ENCODE measurements at regions not wholly inside any gene's neighbourhood (a gene's known extent, or its start where the extent isn't known, plus 50 kb on each side); places are given as distances from the start of the nearest gene placed in this dataset.
A peak's percentile ranks its signal among the peaks of the same experiment; 100 is the strongest.

- Mint-ChIP-seq H3K9me3 (peaks cover 5% of the 10 kb centered on the region), H3K4me1 (ENCODE audit: low read depth) (peaks cover 9% of the 10 kb centered on the region), H3K36me3 (ENCODE audit: low read depth) (no peaks in the 10 kb centered on the region), H3K27ac (no peak overlapping the region), H3K27me3 (peaks cover 3% of the 10 kb centered on the region), H3K4me3 (no peak overlapping the region)
Measured at GRCh38 chr2:8024506-8024905, 657.4 kb upstream of the ID2 start.

GRCh38 chr2:8026381-8026780 is 655.5 kb upstream of the ID2 start:
- Mint-ChIP-seq H3K4me1 (ENCODE audit: low read depth) (peaks cover 13% of the 10 kb centered on the region), H3K4me3 (no peak overlapping the region), H3K9me3 (peaks cover 5% of the 10 kb centered on the region), H3K27me3 (peaks cover 3% of the 10 kb centered on the region), H3K27ac (no peak overlapping the region), H3K36me3 (ENCODE audit: low read depth) (no peaks in the 10 kb centered on the region)

GRCh38 chr2:8027387-8027786 is 654.5 kb upstream of the ID2 start:
- Mint-ChIP-seq H3K9me3 (peaks cover 5% of the 10 kb centered on the region), H3K36me3 (ENCODE audit: low read depth) (no peaks in the 10 kb centered on the region), H3K4me1 (ENCODE audit: low read depth) (peaks cover 13% of the 10 kb centered on the region), H3K27ac (no peak overlapping the region), H3K4me3 (no peak overlapping the region), H3K27me3 (peaks cover 3% of the 10 kb centered on the region)

GRCh38 chr2:8028036-8028435 is 653.8 kb upstream of the ID2 start:
- Mint-ChIP-seq H3K4me1 (ENCODE audit: low read depth) (peaks cover 9% of the 10 kb centered on the region), H3K36me3 (ENCODE audit: low read depth) (no peaks in the 10 kb centered on the region), H3K9me3 (peaks cover 3% of the 10 kb centered on the region), H3K4me3 (no peak overlapping the region), H3K27ac (no peak overlapping the region), H3K27me3 (peaks cover 3% of the 10 kb centered on the region)

GRCh38 chr2:8028436-8028835 is 653.4 kb upstream of the ID2 start:
- peaks cover 5% of the 10 kb centered on the region for H3K4me1 Mint-ChIP-seq (ENCODE audit: low read depth)
- H3K27me3 Mint-ChIP-seq, result peaks cover 3% of the 10 kb centered on the region
- no peaks in the 10 kb centered on the region for H3K36me3 Mint-ChIP-seq (ENCODE audit: low read depth)
- no peaks in the 10 kb centered on the region for H3K9me3 Mint-ChIP-seq
- no peak overlapping the region for H3K4me3 Mint-ChIP-seq
- H3K27ac Mint-ChIP-seq, result no peak overlapping the region

GRCh38 chr2:8028981-8029380 is 652.9 kb upstream of the ID2 start:
- no peak overlapping the region for H3K27ac Mint-ChIP-seq
- peaks cover 4% of the 10 kb centered on the region for H3K4me1 Mint-ChIP-seq (ENCODE audit: low read depth)
- H3K4me3 Mint-ChIP-seq, result no peak overlapping the region
- H3K36me3 Mint-ChIP-seq (ENCODE audit: low read depth), result no peaks in the 10 kb centered on the region
- H3K9me3 Mint-ChIP-seq, result no peaks in the 10 kb centered on the region
- peaks cover 3% of the 10 kb centered on the region for H3K27me3 Mint-ChIP-seq

GRCh38 chr2:8030573-8031303 is 651.1 kb upstream of the ID2 start:
- H3K27me3 Mint-ChIP-seq, result peaks cover 3% of the 10 kb centered on the region
- no peaks in the 10 kb centered on the region for H3K9me3 Mint-ChIP-seq
- H3K27ac Mint-ChIP-seq, result no peak overlapping the region
- peaks cover 4% of the 10 kb centered on the region for H3K4me1 Mint-ChIP-seq (ENCODE audit: low read depth)
- H3K36me3 Mint-ChIP-seq (ENCODE audit: low read depth), result no peaks in the 10 kb centered on the region
- H3K4me3 Mint-ChIP-seq, result no peak overlapping the region

- Mint-ChIP-seq H3K36me3 (ENCODE audit: low read depth) (no peaks in the 10 kb centered on the region), H3K4me3 (no peak overlapping the region), H3K27ac (peak overlapping the region; percentile 14), H3K27me3 (no peaks in the 10 kb centered on the region), H3K9me3 (no peaks in the 10 kb centered on the region), H3K4me1 (ENCODE audit: low read depth) (peaks cover 4% of the 10 kb centered on the region)
Measured at GRCh38 chr2:8031370-8031769, 650.5 kb upstream of the ID2 start.

GRCh38 chr2:8033546-8034096 is 648.2 kb upstream of the ID2 start:
- no peak overlapping the region for H3K27ac Mint-ChIP-seq
- no peaks in the 10 kb centered on the region for H3K36me3 Mint-ChIP-seq (ENCODE audit: low read depth)
- peaks cover 4% of the 10 kb centered on the region for H3K9me3 Mint-ChIP-seq
- peaks cover 4% of the 10 kb centered on the region for H3K4me1 Mint-ChIP-seq (ENCODE audit: low read depth)
- no peak overlapping the region for H3K4me3 Mint-ChIP-seq
- no peaks in the 10 kb centered on the region for H3K27me3 Mint-ChIP-seq

- Mint-ChIP-seq H3K27me3 (no peaks in the 10 kb centered on the region), H3K27ac (no peak overlapping the region), H3K4me3 (no peak overlapping the region), H3K9me3 (peaks cover 4% of the 10 kb centered on the region), H3K36me3 (ENCODE audit: low read depth) (no peaks in the 10 kb centered on the region), H3K4me1 (ENCODE audit: low read depth) (no peaks in the 10 kb centered on the region)
Measured at GRCh38 chr2:8036366-8036765, 645.5 kb upstream of the ID2 start.

- H3K27ac Mint-ChIP-seq, result no peak overlapping the region
- peaks cover 2% of the 10 kb centered on the region for H3K27me3 Mint-ChIP-seq
- H3K4me1 Mint-ChIP-seq (ENCODE audit: low read depth), result no peaks in the 10 kb centered on the region
- H3K4me3 Mint-ChIP-seq, result no peak overlapping the region
- no peaks in the 10 kb centered on the region for H3K36me3 Mint-ChIP-seq (ENCODE audit: low read depth)
- H3K9me3 Mint-ChIP-seq, result peaks cover 8% of the 10 kb centered on the region
Measured at GRCh38 chr2:8039732-8040131, 642.1 kb upstream of the ID2 start.

GRCh38 chr2:8043295-8043694 is 638.6 kb upstream of the ID2 start:
- peaks cover 4% of the 10 kb centered on the region for H3K27me3 Mint-ChIP-seq
- H3K4me3 Mint-ChIP-seq, result no peak overlapping the region
- no peaks in the 10 kb centered on the region for H3K36me3 Mint-ChIP-seq (ENCODE audit: low read depth)
- no peak overlapping the region for H3K27ac Mint-ChIP-seq
- H3K4me1 Mint-ChIP-seq (ENCODE audit: low read depth), result no peaks in the 10 kb centered on the region
- peaks cover 5% of the 10 kb centered on the region for H3K9me3 Mint-ChIP-seq

GRCh38 chr2:8044046-8044594 is 637.7 kb upstream of the ID2 start:
- Mint-ChIP-seq H3K36me3 (ENCODE audit: low read depth) (no peaks in the 10 kb centered on the region), H3K9me3 (peaks cover 5% of the 10 kb centered on the region), H3K4me1 (ENCODE audit: low read depth) (no peaks in the 10 kb centered on the region)

GRCh38 chr2:8045081-8045614 is 636.7 kb upstream of the ID2 start:
- Mint-ChIP-seq H3K9me3 (peaks cover 5% of the 10 kb centered on the region), H3K27ac (no peak overlapping the region), H3K27me3 (peaks cover 4% of the 10 kb centered on the region), H3K36me3 (ENCODE audit: low read depth) (no peaks in the 10 kb centered on the region), H3K4me1 (ENCODE audit: low read depth) (peaks cover 6% of the 10 kb centered on the region), H3K4me3 (no peak overlapping the region)

More at GRCh38 chr2:8044046-8044594, 637.7 kb upstream of the ID2 start:
- no peak overlapping the region for H3K27ac Mint-ChIP-seq
- no peak overlapping the region for H3K4me3 Mint-ChIP-seq
- peaks cover 4% of the 10 kb centered on the region for H3K27me3 Mint-ChIP-seq

GRCh38 chr2:8046849-8047248 is 635.0 kb upstream of the ID2 start:
- no peak overlapping the region for H3K4me3 Mint-ChIP-seq

More at GRCh38 chr2:8046849-8047248, 635.0 kb upstream of the ID2 start:
- Mint-ChIP-seq H3K27ac (no peak overlapping the region), H3K4me1 (ENCODE audit: low read depth) (peaks cover 19% of the 10 kb centered on the region), H3K36me3 (ENCODE audit: low read depth) (no peaks in the 10 kb centered on the region), H3K9me3 (peaks cover 8% of the 10 kb centered on the region), H3K27me3 (peaks cover 4% of the 10 kb centered on the region)
